Sigmoid colon (tissue), 3 donors: ENCODE measurements at regions not wholly inside any gene's neighbourhood (a gene's known extent, or its start where the extent isn't known, plus 50 kb on each side); places are given as distances from the start of the nearest gene placed in this dataset.

Experiments used
- CTCF ChIP-seq, 4 experiments: fragments of 450-650 bp in 3 of 4; fragments of 200-600 bp in 1 of 4; IDR thresholded peaks; one replicate each; pipeline ENCODE4 v1.5.1; 2016 to 2019; ENCODE audit warnings: antibody characterized with exemption in 4 of 4, mild to moderate bottlenecking in 3 of 4, moderate library complexity in 2 of 4
- POLR2A ChIP-seq, 2 donors: fragments of 450-650 bp; IDR thresholded peaks; one replicate each; pipeline ENCODE4 v1.6.1; 2016; ENCODE audit warnings: antibody characterized with exemption in 2 of 2, mild to moderate bottlenecking in 2 of 2, moderate library complexity in 2 of 2

- TF ChIP-seq CTCF (IDR thresholded peaks at IDR 0.05) (no peak), POLR2A (IDR thresholded peaks at IDR 0.05) (no peak)
Observed at GRCh38 chr5:142206801-142207200, 98.2 kb downstream of the NDFIP1 start.
